Progenitor cell of endocrine pancreas (in vitro differentiated cells): ENCODE measurements at regions not wholly inside any gene's neighbourhood (a gene's known extent, or its start where the extent isn't known, plus 50 kb on each side); places are given as distances from the start of the nearest gene placed in this dataset.

ENCODE experiments used
- DNase-seq: peaks from one replicate; pipeline ENCODE4 v3.0.0; 2021; ENCODE audit warnings: low spot score; ENCODE audit not compliant: unreplicated experiment
- H3K27ac Mint-ChIP-seq: 2 replicates; pipeline ENCODE4 v1.8.0; 2021; ENCODE audit warnings: mild to moderate bottlenecking, moderate library complexity, mixed read lengths
- H3K27me3 Mint-ChIP-seq: 2 replicates; pipeline ENCODE4 v1.8.0; 2021; ENCODE audit warnings: mixed read lengths
- H3K36me3 Mint-ChIP-seq: 2 replicates; pipeline ENCODE4 v1.8.0; 2022; ENCODE audit warnings: mixed read lengths; ENCODE audit not compliant: insufficient read depth
- H3K4me1 Mint-ChIP-seq: 2 replicates; pipeline ENCODE4 v1.8.0; 2021; ENCODE audit warnings: low read depth, mixed read lengths
- H3K4me3 Mint-ChIP-seq: 2 replicates; pipeline ENCODE4 v1.8.0; 2021; ENCODE audit warnings: low read depth, mild to moderate bottlenecking, moderate library complexity, mixed read lengths
- H3K9me3 Mint-ChIP-seq: 2 replicates; pipeline ENCODE4 v1.8.0; 2021; ENCODE audit warnings: low read depth, mixed read lengths
- CTCF ChIP-seq: fragments of 200-600 bp; sonication (generic); IDR thresholded peaks from one replicate; pipeline ENCODE4 v1.5.0; 2021; ENCODE audit warnings: antibody characterized with exemption, mild to moderate bottlenecking; ENCODE audit not compliant: unreplicated experiment

- TF ChIP-seq CTCF, result no peak
- Mint-ChIP-seq H3K36me3 (no peaks in the 10 kb centered on the region), H3K27me3 (peaks cover 3% of the 10 kb centered on the region), H3K4me1 (peaks cover 6% of the 10 kb centered on the region), H3K9me3 (no peaks in the 10 kb centered on the region), H3K27ac (no peak overlapping the region), H3K4me3 (no peak overlapping the region)
- DNase-seq, result no peak
Measured at GRCh38 chr4:74524985-74525384, 80.0 kb downstream of the AREG start.

GRCh38 chr4:74527049-74527448 is 82.1 kb downstream of the AREG start:
- no peaks in the 10 kb centered on the region for H3K9me3 Mint-ChIP-seq
- H3K4me3 Mint-ChIP-seq, result no peak overlapping the region
- no peaks in the 10 kb centered on the region for H3K36me3 Mint-ChIP-seq
- H3K27me3 Mint-ChIP-seq, result peaks cover 3% of the 10 kb centered on the region
- DNase-seq, result no peak
- no peak for TF ChIP-seq CTCF
- peaks cover 6% of the 10 kb centered on the region for H3K4me1 Mint-ChIP-seq
- H3K27ac Mint-ChIP-seq, result no peak overlapping the region

- Mint-ChIP-seq H3K27me3 (peaks cover 3% of the 10 kb centered on the region), H3K27ac (no peak overlapping the region)
- no peak for TF ChIP-seq CTCF
Measured at GRCh38 chr4:74528178-74528577, 83.2 kb downstream of the AREG start.

GRCh38 chr4:74529284-74530041 is 84.5 kb downstream of the AREG start:
- Mint-ChIP-seq H3K27me3 (peaks cover 3% of the 10 kb centered on the region), H3K4me3 (no peak overlapping the region), H3K9me3 (no peaks in the 10 kb centered on the region), H3K36me3 (no peaks in the 10 kb centered on the region), H3K4me1 (peaks cover 5% of the 10 kb centered on the region), H3K27ac (no peak overlapping the region)
- no peak for TF ChIP-seq CTCF
- DNase-seq, result no peak

More at GRCh38 chr4:74528178-74528577, 83.2 kb downstream of the AREG start:
- Mint-ChIP-seq H3K4me3 (no peak overlapping the region), H3K4me1 (no peaks in the 10 kb centered on the region), H3K9me3 (no peaks in the 10 kb centered on the region), H3K36me3 (no peaks in the 10 kb centered on the region)
- no peak for DNase-seq

GRCh38 chr4:74531963-74532794 is 87.2 kb downstream of the AREG start:
- no peak for DNase-seq
- Mint-ChIP-seq H3K4me1 (peaks cover 5% of the 10 kb centered on the region), H3K4me3 (no peak overlapping the region), H3K27ac (no peak overlapping the region), H3K36me3 (no peaks in the 10 kb centered on the region), H3K9me3 (no peaks in the 10 kb centered on the region), H3K27me3 (no peaks in the 10 kb centered on the region)
- TF ChIP-seq CTCF, result peak; percentile 48
